OCI-LY3 (cell line): ENCODE measurements at regions not wholly inside any gene's neighbourhood (a gene's known extent, or its start where the extent isn't known, plus 50 kb on each side); places are given as distances from the start of the nearest gene placed in this dataset.

Source experiments
- CTCF ChIP-seq: fragments of 200-600, 300-600 bp; sonication (generic); IDR thresholded peaks from 2 replicates; pipeline ENCODE4 v1.5.1; 2014; ENCODE audit warnings: antibody characterized with exemption, low read length, low read depth
- EZH2phosphoT487 ChIP-seq: fragments of 200-600 bp; shearing (Covaris generic); IDR thresholded peaks from 2 replicates; pipeline ENCODE4 v1.6.1; 2018; ENCODE audit warnings: antibody characterized with exemption, mixed run types, low read depth

- TF ChIP-seq CTCF (no peak), EZH2phosphoT487 (no peak)
These were observed 298.7 kb upstream of the RGMB start for GRCh38 chr5:98474782-98475181.
